Stomach (tissue), 4 donors: ENCODE measurements at regions not wholly inside any gene's neighbourhood (a gene's known extent, or its start where the extent isn't known, plus 50 kb on each side); places are given as distances from the start of the nearest gene placed in this dataset.

Experiments
- EP300 ChIP-seq: sonication (generic); formaldehyde crosslinking; IDR thresholded peaks from one replicate; pipeline ENCODE4 v1.6.1; 2017; ENCODE audit warnings: antibody characterized with exemption
- POLR2A ChIP-seq, 4 donors: fragments of 450-650 bp; IDR thresholded peaks; one replicate each; pipeline ENCODE4 v1.6.1; 2016; ENCODE audit warnings: antibody characterized with exemption in 4 of 4, control low read depth in 2 of 4, mild to moderate bottlenecking in 1 of 4, moderate library complexity in 1 of 4
- POLR2AphosphoS5 ChIP-seq, 3 donors: sonication (generic); formaldehyde crosslinking; IDR thresholded peaks; one replicate each; pipeline ENCODE4 v1.6.1; 2016; ENCODE audit warnings: antibody characterized with exemption in 3 of 3
- TF ChIP-seq, protein P1 (sequence below), 7 experiments: fragments of 450-650 bp in 4 of 7; fragments of 200-600 bp in 3 of 7; sonication (generic) in 3 of 7; IDR thresholded peaks; one replicate each; pipeline ENCODE4 v1.5.1; 2016 to 2019; ENCODE audit warnings: antibody characterized with exemption in 7 of 7, control low read depth in 2 of 7, mild to moderate bottlenecking in 1 of 7

GRCh38 chr2:152846697-152847470 lies 128.5 kb downstream of the ARL6IP6 start:
- TF ChIP-seq POLR2A (IDR thresholded peaks at IDR 0.05) (no peak), POLR2AphosphoS5 (IDR thresholded peaks at IDR 0.05) (no peak), EP300 (no peak)
- TF ChIP-seq, protein P1, sequence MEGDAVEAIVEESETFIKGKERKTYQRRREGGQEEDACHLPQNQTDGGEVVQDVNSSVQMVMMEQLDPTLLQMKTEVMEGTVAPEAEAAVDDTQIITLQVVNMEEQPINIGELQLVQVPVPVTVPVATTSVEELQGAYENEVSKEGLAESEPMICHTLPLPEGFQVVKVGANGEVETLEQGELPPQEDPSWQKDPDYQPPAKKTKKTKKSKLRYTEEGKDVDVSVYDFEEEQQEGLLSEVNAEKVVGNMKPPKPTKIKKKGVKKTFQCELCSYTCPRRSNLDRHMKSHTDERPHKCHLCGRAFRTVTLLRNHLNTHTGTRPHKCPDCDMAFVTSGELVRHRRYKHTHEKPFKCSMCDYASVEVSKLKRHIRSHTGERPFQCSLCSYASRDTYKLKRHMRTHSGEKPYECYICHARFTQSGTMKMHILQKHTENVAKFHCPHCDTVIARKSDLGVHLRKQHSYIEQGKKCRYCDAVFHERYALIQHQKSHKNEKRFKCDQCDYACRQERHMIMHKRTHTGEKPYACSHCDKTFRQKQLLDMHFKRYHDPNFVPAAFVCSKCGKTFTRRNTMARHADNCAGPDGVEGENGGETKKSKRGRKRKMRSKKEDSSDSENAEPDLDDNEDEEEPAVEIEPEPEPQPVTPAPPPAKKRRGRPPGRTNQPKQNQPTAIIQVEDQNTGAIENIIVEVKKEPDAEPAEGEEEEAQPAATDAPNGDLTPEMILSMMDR (IDR thresholded peaks at IDR 0.05): no peak
